Parathyroid adenoma (tissue), 2 donors: ENCODE measurements at regions not wholly inside any gene's neighbourhood (a gene's known extent, or its start where the extent isn't known, plus 50 kb on each side); places are given as distances from the start of the nearest gene placed in this dataset.

Experiments used
- H2AFZ ChIP-seq: fragments of 300-600 bp; sonication (generic); one replicate; pipeline ENCODE4 v1.7.0; 2017; ENCODE audit warnings: antibody characterized with exemption, mild to moderate bottlenecking
- H3K27ac ChIP-seq: fragments of 300-600 bp; sonication (generic); one replicate; pipeline ENCODE4 v1.7.0; 2017
- H3K27me3 ChIP-seq: fragments of 300-600 bp; sonication (generic); one replicate; pipeline ENCODE4 v1.7.0; 2017; ENCODE audit warnings: low read length; ENCODE audit not compliant: control insufficient read depth, insufficient read depth
- H3K36me3 ChIP-seq: fragments of 300-600 bp; sonication (generic); one replicate; pipeline ENCODE4 v1.7.0; 2017; ENCODE audit warnings: low read length; ENCODE audit not compliant: control insufficient read depth, insufficient read depth
- H3K4me1 ChIP-seq: fragments of 300-600 bp; sonication (generic); one replicate; pipeline ENCODE4 v1.7.0; 2017; ENCODE audit warnings: control low read depth
- H3K4me2 ChIP-seq: fragments of 300-600 bp; sonication (generic); one replicate; pipeline ENCODE4 v1.7.0; 2017; ENCODE audit warnings: low read length
- H3K4me3 ChIP-seq: fragments of 300-600 bp; sonication (generic); one replicate; pipeline ENCODE4 v1.7.0; 2017; ENCODE audit warnings: low read depth, low read length
- H3K79me2 ChIP-seq: fragments of 300-600 bp; sonication (generic); one replicate; pipeline ENCODE4 v1.7.0; 2017; ENCODE audit warnings: control low read depth
- H3K9ac ChIP-seq: fragments of 300-600 bp; sonication (generic); one replicate; pipeline ENCODE4 v1.7.0; 2017; ENCODE audit warnings: mild to moderate bottlenecking
- H3K9me3 ChIP-seq: fragments of 300-600 bp; sonication (generic); one replicate; pipeline ENCODE4 v1.7.0; 2017; ENCODE audit warnings: low read length; ENCODE audit not compliant: control insufficient read depth
- CTCF ChIP-seq: fragments of 300-600 bp; sonication (generic); IDR thresholded peaks from one replicate; pipeline ENCODE4 v1.7.0; 2017; ENCODE audit warnings: antibody characterized with exemption, mild to moderate bottlenecking
- donor health status: primary hyperparathyroidism.

GRCh38 chr10:130967161-130967560 is 344.4 kb downstream of the TCERG1L start:
- no peaks in the 10 kb centered on the region for H3K9me3 ChIP-seq
- no peak for TF ChIP-seq CTCF
- H3K79me2 ChIP-seq: no peaks in the 10 kb centered on the region
- H3K9ac ChIP-seq: no peak overlapping the region
- no peaks in the 10 kb centered on the region for H3K27me3 ChIP-seq
- H3K4me1 ChIP-seq: no peaks in the 10 kb centered on the region
- no peak overlapping the region for H2AFZ ChIP-seq
- H3K4me2 ChIP-seq: no peak overlapping the region
- H3K27ac ChIP-seq: no peak overlapping the region
- no peak overlapping the region for H3K4me3 ChIP-seq
- no peaks in the 10 kb centered on the region for H3K36me3 ChIP-seq

GRCh38 chr10:130967784-130968183 is 343.7 kb downstream of the TCERG1L start:
- no peaks in the 10 kb centered on the region for H3K4me1 ChIP-seq
- no peak overlapping the region for H3K4me2 ChIP-seq
- no peaks in the 10 kb centered on the region for H3K9me3 ChIP-seq
- H3K4me3 ChIP-seq: no peak overlapping the region
- H3K79me2 ChIP-seq: no peaks in the 10 kb centered on the region
- TF ChIP-seq CTCF: no peak
- no peaks in the 10 kb centered on the region for H3K36me3 ChIP-seq
- H3K27ac ChIP-seq: no peak overlapping the region
- H3K27me3 ChIP-seq: no peaks in the 10 kb centered on the region
- H2AFZ ChIP-seq: no peak overlapping the region
- H3K9ac ChIP-seq: no peak overlapping the region

GRCh38 chr10:130968511-130968910 is 343.0 kb downstream of the TCERG1L start:
- no peak overlapping the region for H3K27ac ChIP-seq
- H3K36me3 ChIP-seq: no peaks in the 10 kb centered on the region
- H3K9ac ChIP-seq: no peak overlapping the region
- H3K27me3 ChIP-seq: no peaks in the 10 kb centered on the region
- no peaks in the 10 kb centered on the region for H3K4me1 ChIP-seq
- H3K4me2 ChIP-seq: no peak overlapping the region
- no peak overlapping the region for H2AFZ ChIP-seq
- no peaks in the 10 kb centered on the region for H3K9me3 ChIP-seq
- TF ChIP-seq CTCF: no peak
- no peaks in the 10 kb centered on the region for H3K79me2 ChIP-seq
- no peak overlapping the region for H3K4me3 ChIP-seq

GRCh38 chr10:130968964-130969363 is 342.6 kb downstream of the TCERG1L start:
- Histone ChIP-seq H3K27me3 (no peaks in the 10 kb centered on the region), H3K79me2 (no peaks in the 10 kb centered on the region), H3K4me3 (no peak overlapping the region), H3K36me3 (no peaks in the 10 kb centered on the region), H3K27ac (no peak overlapping the region), H3K9me3 (no peaks in the 10 kb centered on the region), H3K4me2 (no peak overlapping the region), H3K9ac (no peak overlapping the region), H2AFZ (no peak overlapping the region), H3K4me1 (no peaks in the 10 kb centered on the region)
- TF ChIP-seq CTCF: no peak

GRCh38 chr10:130969700-130970099 is 341.8 kb downstream of the TCERG1L start:
- no peaks in the 10 kb centered on the region for H3K9me3 ChIP-seq
- no peak overlapping the region for H3K27ac ChIP-seq
- no peak overlapping the region for H2AFZ ChIP-seq
- no peak for TF ChIP-seq CTCF
- no peaks in the 10 kb centered on the region for H3K27me3 ChIP-seq
- no peak overlapping the region for H3K9ac ChIP-seq
- no peaks in the 10 kb centered on the region for H3K79me2 ChIP-seq
- no peak overlapping the region for H3K4me2 ChIP-seq
- no peaks in the 10 kb centered on the region for H3K4me1 ChIP-seq
- H3K36me3 ChIP-seq: no peaks in the 10 kb centered on the region
- no peak overlapping the region for H3K4me3 ChIP-seq
